Caco-2 (cell line): ENCODE measurements at regions not wholly inside any gene's neighbourhood (a gene's known extent, or its start where the extent isn't known, plus 50 kb on each side); places are given as distances from the start of the nearest gene placed in this dataset.

Source experiments
- BruUV-seq: library from RNA; stranded (reverse); fragments of 400-500 nt; replicated peaks from 2 replicates; lab custom pipeline; 2021; lab: Mats Ljungman, UMichigan
- CTCF ChIA-PET: fragments of 300-600 bp; sonication (Branson Sonifier 250); formaldehyde crosslinking; loops from one replicate; lab custom pipeline; 2022; ENCODE audit warnings: antibody characterized with exemption; lab: Charles Lee
- POLR2A ChIA-PET: fragments of 300-600 bp; sonication (Branson Sonifier 250); formaldehyde crosslinking; loops from one replicate; lab custom pipeline; 2022; ENCODE audit warnings: antibody characterized with exemption; lab: Charles Lee
- DNase-seq, 2 experiments: peaks; one replicate each; pipeline versions ENCODE4 v3.0.0 to v3.0.0-alpha.2; 2020 to 2022
- H3K27me3 ChIP-seq: replicated peaks from 2 replicates; pipeline ENCODE4 v1.6.0; 2011; ENCODE audit warnings: low read length; ENCODE audit not compliant: control insufficient read depth, insufficient read depth
- H3K36me3 ChIP-seq: 2 replicates; pipeline ENCODE4 v1.5.1; 2011; ENCODE audit warnings: low read length; ENCODE audit not compliant: control insufficient read depth, insufficient read depth
- H3K4me1 ChIP-seq: fragments of 250-450 bp; sonication (Bioruptor Pico); 2 replicates; pipeline ENCODE4 v1.5.1; 2020; ENCODE audit warnings: mild to moderate bottlenecking
- H3K4me3 ChIP-seq: 2 replicates; pipeline ENCODE4 v1.5.1; 2011; ENCODE audit warnings: low read depth, mild to moderate bottlenecking, control low read depth, low read length
- H3K9me3 ChIP-seq: fragments of 250-450 bp; sonication (Bioruptor Pico); 2 replicates; pipeline ENCODE4 v1.5.1; 2020; ENCODE audit warnings: mild to moderate bottlenecking, moderate library complexity
- H3K27ac Mint-ChIP-seq: one replicate; pipeline ENCODE4 v1.8.0; 2022; ENCODE audit warnings: mixed read lengths; ENCODE audit not compliant: unreplicated experiment
- H3K27me3 Mint-ChIP-seq: one replicate; pipeline ENCODE4 v1.8.0; 2022; ENCODE audit warnings: mixed read lengths; ENCODE audit not compliant: insufficient read depth, unreplicated experiment
- H3K36me3 Mint-ChIP-seq: one replicate; pipeline ENCODE4 v1.8.0; 2022; ENCODE audit warnings: mild to moderate bottlenecking, mixed read lengths; ENCODE audit not compliant: insufficient read depth, unreplicated experiment
- H3K4me1 Mint-ChIP-seq: one replicate; pipeline ENCODE4 v1.8.0; 2022; ENCODE audit warnings: low read depth, mixed read lengths; ENCODE audit not compliant: unreplicated experiment
- H3K4me3 Mint-ChIP-seq: one replicate; pipeline ENCODE4 v1.8.0; 2022; ENCODE audit warnings: mild to moderate bottlenecking, moderate library complexity, mixed read lengths; ENCODE audit not compliant: unreplicated experiment
- H3K9me3 Mint-ChIP-seq: one replicate; pipeline ENCODE4 v1.8.0; 2022; ENCODE audit warnings: mixed read lengths; ENCODE audit not compliant: unreplicated experiment
- intact Hi-C: fragments of 100-400 bp; cut with micrococcal nuclease; formaldehyde crosslinking; loops from one replicate; pipeline ENCODE4 v1.10.0; 2022; ENCODE audit not compliant: unreplicated experiment
- TF ChIP-seq, protein P1 (sequence below), 2 experiments: fragments of 200-600 bp in 1 of 2; IDR thresholded peaks; 1 replicate in 1 of 2; 2 replicates in 1 of 2; pipeline versions ENCODE4 v1.5.1 to v1.8.0; 2011 to 2022; ENCODE audit warnings: antibody characterized with exemption in 1 of 2, control low read depth in 1 of 2, inconsistent platforms in 1 of 2, low read depth in 1 of 2, low read length in 1 of 2, mild to moderate bottlenecking in 1 of 2, moderate library complexity in 1 of 2; ENCODE audit not compliant: insufficient read depth in 1 of 2, severe bottlenecking in 1 of 2, unreplicated experiment in 1 of 2

GRCh38 chr10:2251631-2252030 is 514.3 kb upstream of the ADARB2 start:
- Histone ChIP-seq H3K4me1 (no peaks in the 10 kb centered on the region), H3K9me3 (no peaks in the 10 kb centered on the region), H3K27me3 (no peaks in the 10 kb centered on the region), H3K36me3 (no peaks in the 10 kb centered on the region), H3K4me3 (no peak overlapping the region)
- ChIA-PET POLR2A (no interaction called here), CTCF (no interaction called here)
- Mint-ChIP-seq H3K4me1 (no peaks in the 10 kb centered on the region), H3K27me3 (no peaks in the 10 kb centered on the region), H3K9me3 (no peaks in the 10 kb centered on the region), H3K36me3 (no peaks in the 10 kb centered on the region), H3K27ac (no peak overlapping the region), H3K4me3 (no peak overlapping the region)
- DNase-seq, result no peak
- BruUV-seq, result no TSS peak
- TF ChIP-seq, protein P1, sequence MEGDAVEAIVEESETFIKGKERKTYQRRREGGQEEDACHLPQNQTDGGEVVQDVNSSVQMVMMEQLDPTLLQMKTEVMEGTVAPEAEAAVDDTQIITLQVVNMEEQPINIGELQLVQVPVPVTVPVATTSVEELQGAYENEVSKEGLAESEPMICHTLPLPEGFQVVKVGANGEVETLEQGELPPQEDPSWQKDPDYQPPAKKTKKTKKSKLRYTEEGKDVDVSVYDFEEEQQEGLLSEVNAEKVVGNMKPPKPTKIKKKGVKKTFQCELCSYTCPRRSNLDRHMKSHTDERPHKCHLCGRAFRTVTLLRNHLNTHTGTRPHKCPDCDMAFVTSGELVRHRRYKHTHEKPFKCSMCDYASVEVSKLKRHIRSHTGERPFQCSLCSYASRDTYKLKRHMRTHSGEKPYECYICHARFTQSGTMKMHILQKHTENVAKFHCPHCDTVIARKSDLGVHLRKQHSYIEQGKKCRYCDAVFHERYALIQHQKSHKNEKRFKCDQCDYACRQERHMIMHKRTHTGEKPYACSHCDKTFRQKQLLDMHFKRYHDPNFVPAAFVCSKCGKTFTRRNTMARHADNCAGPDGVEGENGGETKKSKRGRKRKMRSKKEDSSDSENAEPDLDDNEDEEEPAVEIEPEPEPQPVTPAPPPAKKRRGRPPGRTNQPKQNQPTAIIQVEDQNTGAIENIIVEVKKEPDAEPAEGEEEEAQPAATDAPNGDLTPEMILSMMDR (IDR thresholded peaks at IDR 0.05; ENCODE audit: insufficient read depth in 1 of 2, low read depth in 1 of 2, low read length in 1 of 2, severe bottlenecking in 1 of 2, unreplicated experiment in 1 of 2), result no peak
- intact Hi-C loops, result no loop called here

DNA sequence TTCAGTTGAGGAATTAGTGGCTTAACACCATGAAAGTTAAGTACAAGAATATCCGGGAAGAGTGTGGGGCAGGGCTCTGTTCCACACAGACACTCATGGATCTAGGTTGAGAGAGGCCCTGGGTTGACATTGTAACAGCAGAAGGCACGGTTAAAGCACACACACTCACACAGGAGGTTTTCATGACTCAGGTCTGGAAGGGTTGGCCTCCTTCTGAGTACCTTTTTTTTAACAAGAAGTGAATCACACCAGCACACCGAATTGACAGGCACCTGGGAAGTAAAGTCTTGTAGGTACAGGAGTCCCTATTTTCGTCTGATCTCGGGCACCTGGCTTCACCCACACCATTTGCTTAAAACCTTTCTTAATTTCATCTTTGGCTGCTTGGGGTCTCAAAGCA is 509.4 kb upstream of the ADARB2 start:
- POLR2A ChIA-PET, result no interaction called here
- no peaks in the 10 kb centered on the region for H3K4me1 Mint-ChIP-seq
- BruUV-seq, result no TSS peak
- CTCF ChIA-PET, result no interaction called here
- TF ChIP-seq, protein P1 (IDR thresholded peaks at IDR 0.05; ENCODE audit: insufficient read depth in 1 of 2, low read depth in 1 of 2, low read length in 1 of 2, severe bottlenecking in 1 of 2, unreplicated experiment in 1 of 2), result no peak
- H3K9me3 Mint-ChIP-seq, result no peaks in the 10 kb centered on the region
- no peak overlapping the region for H3K4me3 Mint-ChIP-seq
- Histone ChIP-seq H3K36me3 (no peaks in the 10 kb centered on the region), H3K27me3 (no peaks in the 10 kb centered on the region), H3K9me3 (no peaks in the 10 kb centered on the region), H3K4me3 (no peak overlapping the region), H3K4me1 (no peaks in the 10 kb centered on the region)
- no peak for DNase-seq
- H3K27ac Mint-ChIP-seq, result no peak overlapping the region
- intact Hi-C loops, result no loop called here
- no peaks in the 10 kb centered on the region for H3K36me3 Mint-ChIP-seq
- H3K27me3 Mint-ChIP-seq, result no peaks in the 10 kb centered on the region

DNA sequence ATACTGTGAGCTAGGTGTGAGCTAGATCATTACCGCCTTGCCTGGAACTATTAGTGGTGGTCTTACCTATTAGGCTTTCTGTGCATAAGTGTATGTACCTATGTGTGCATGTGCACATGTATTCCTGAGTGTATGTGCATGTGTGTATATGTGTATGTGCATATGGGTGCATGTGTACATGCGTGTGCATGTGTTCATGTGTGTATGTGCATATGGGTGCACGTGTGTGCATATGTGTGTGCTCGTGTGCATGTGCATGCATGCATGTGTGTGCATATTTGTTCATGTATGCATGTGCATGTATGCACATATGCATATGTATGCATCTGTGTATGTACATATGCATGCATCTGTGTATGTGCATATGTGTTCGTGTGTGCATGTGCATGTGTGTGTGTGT is 508.3 kb upstream of the ADARB2 start:
- DNase-seq, result no peak
- Mint-ChIP-seq H3K36me3 (no peaks in the 10 kb centered on the region), H3K4me3 (no peak overlapping the region), H3K27ac (no peak overlapping the region), H3K4me1 (no peaks in the 10 kb centered on the region), H3K9me3 (no peaks in the 10 kb centered on the region), H3K27me3 (no peaks in the 10 kb centered on the region)
- intact Hi-C loops, result no loop called here
- no TSS peak for BruUV-seq
- Histone ChIP-seq H3K27me3 (no peaks in the 10 kb centered on the region), H3K36me3 (no peaks in the 10 kb centered on the region), H3K9me3 (no peaks in the 10 kb centered on the region), H3K4me3 (no peak overlapping the region), H3K4me1 (no peaks in the 10 kb centered on the region)
- POLR2A ChIA-PET, result no interaction called here
- TF ChIP-seq, protein P1 (IDR thresholded peaks at IDR 0.05; ENCODE audit: insufficient read depth in 1 of 2, low read depth in 1 of 2, low read length in 1 of 2, severe bottlenecking in 1 of 2, unreplicated experiment in 1 of 2), result no peak
- CTCF ChIA-PET, result no interaction called here
